ENCODE measurements at regions not wholly inside any gene's neighbourhood (a gene's known extent, or its start where the extent isn't known, plus 50 kb on each side); places are given as distances from the start of the nearest gene placed in this dataset.
A peak's percentile ranks its signal among the peaks of the same experiment; 100 is the strongest.

DNA sequence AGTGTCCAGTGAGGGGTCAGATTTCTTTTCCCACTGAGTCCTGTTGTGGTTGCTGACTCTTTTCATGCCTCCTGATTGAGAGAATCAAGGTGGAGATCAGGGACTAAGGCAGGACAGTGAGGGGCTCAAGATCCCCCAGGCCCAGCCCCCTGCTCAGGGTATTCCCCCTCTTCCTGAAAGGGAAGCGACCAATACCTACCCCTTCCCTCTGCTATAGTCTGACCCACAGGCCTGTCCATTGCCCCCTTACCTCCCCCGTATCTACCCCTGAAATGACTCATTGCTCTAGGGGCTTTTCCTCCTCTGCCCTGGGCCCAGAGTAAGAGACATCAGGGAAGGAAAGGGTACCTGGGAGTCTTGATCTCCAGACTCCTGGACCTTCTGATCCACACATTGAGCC is 1320.5 kb downstream of the UQCRFS1 start:
- no CpG with 5 or more reads among the region's 2 CpGs for WGBS, 10 experiments
- in situ Hi-C loops (cut with MboI; ENCODE audit: low pct_unique_long_range_greater_than_20kb in 2 of 9, low sequenced_read_pairs in 9 of 9, unreplicated experiment in 9 of 9) = no loop called here
- ATAC-seq (replicated peaks in 6 of 8) = no peak
- Histone ChIP-seq H3K4me3 (no peak overlapping the region), H3K27ac (no peak overlapping the region), H3K4me1 (replicated peaks in 1 of 2) (no peaks in the 10 kb centered on the region)

- H3K4me1 ChIP-seq (replicated peaks in 1 of 2) = no peaks in the 10 kb centered on the region
- no peak overlapping the region for H3K4me3 ChIP-seq
- ATAC-seq (replicated peaks in 6 of 8) = no peak
- H3K27ac ChIP-seq = no peak overlapping the region
- 0 to 80% (median 30%) methylated on average over 1 to 2 of the region's 4 CpGs; no CpG with 5 or more reads in 2 of the 10 experiments for WGBS, 10 experiments
- in situ Hi-C loops (cut with MboI; ENCODE audit: low pct_unique_long_range_greater_than_20kb in 2 of 9, low sequenced_read_pairs in 9 of 9, unreplicated experiment in 9 of 9) = no loop called here
These were observed 1321.5 kb downstream of the UQCRFS1 start for GRCh38 chr19:27891411-27891810.

DNA sequence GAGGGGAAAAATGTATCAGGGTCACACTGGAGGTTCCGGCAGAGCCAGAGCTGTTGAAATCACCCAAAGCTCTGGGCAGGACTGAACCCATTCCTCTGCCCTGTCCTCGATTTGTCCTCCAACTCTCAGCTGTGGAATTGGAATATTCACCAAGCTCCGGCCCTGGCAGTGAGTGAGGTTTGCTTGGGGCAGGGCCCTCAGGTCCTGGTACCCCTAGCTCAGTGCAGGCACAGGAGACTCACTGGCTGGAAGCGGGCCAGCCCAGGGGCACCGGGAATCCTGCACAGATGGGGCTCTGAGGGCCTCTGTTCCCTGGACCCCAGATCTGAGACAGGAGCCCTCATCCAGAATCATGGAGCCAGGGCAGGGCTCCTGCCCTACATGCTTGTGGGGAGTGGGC is 1322.3 kb downstream of the UQCRFS1 start:
- in situ Hi-C loops (cut with MboI; ENCODE audit: low pct_unique_long_range_greater_than_20kb in 2 of 9, low sequenced_read_pairs in 9 of 9, unreplicated experiment in 9 of 9) = no loop called here
- H3K4me3 ChIP-seq = no peak overlapping the region
- 0 to 72% (median 0%) methylated on average over 1 to 3 of the region's 5 CpGs; no CpG with 5 or more reads in 5 of the 10 experiments for WGBS, 10 experiments
- peaks cover 0 to 1% of the 10 kb centered on the region in 2 donors for H3K4me1 ChIP-seq (replicated peaks in 1 of 2)
- no peak for ATAC-seq (replicated peaks in 6 of 8)
- no peak overlapping the region for H3K27ac ChIP-seq

- WGBS, 10 experiments = 0 to 93% (median 46%) methylated on average over 1 to 3 of the region's 3 CpGs; no CpG with 5 or more reads in 5 of the 10 experiments
- Histone ChIP-seq H3K27ac (no peak overlapping the region), H3K4me1 (replicated peaks in 1 of 2) (peaks cover 0 to 3% of the 10 kb centered on the region in 2 donors), H3K4me3 (no peak overlapping the region)
- in situ Hi-C loops (cut with MboI; ENCODE audit: low pct_unique_long_range_greater_than_20kb in 2 of 9, low sequenced_read_pairs in 9 of 9, unreplicated experiment in 9 of 9) = no loop called here
- ATAC-seq (replicated peaks in 6 of 8) = no peak
These were observed 1322.7 kb downstream of the UQCRFS1 start for GRCh38 chr19:27890206-27890605.

- in situ Hi-C loops (cut with MboI; ENCODE audit: low pct_unique_long_range_greater_than_20kb in 2 of 9, low sequenced_read_pairs in 9 of 9, unreplicated experiment in 9 of 9) = no loop called here
- H3K4me1 ChIP-seq (replicated peaks in 1 of 2) = peaks cover 0 to 3% of the 10 kb centered on the region in 2 donors
- 28 to 92% (median 73%) methylated on average over 2 to 3 of the region's 3 CpGs; no CpG with 5 or more reads in 4 of the 10 experiments for WGBS, 10 experiments
- no peak overlapping the region for H3K27ac ChIP-seq
- ATAC-seq (replicated peaks in 6 of 8) = no peak
- H3K4me3 ChIP-seq = no peak overlapping the region
These were observed 1323.8 kb downstream of the UQCRFS1 start for GRCh38 chr19:27889156-27889555.

GRCh38 chr19:27887946-27888345 is 1325.0 kb downstream of the UQCRFS1 start:
- WGBS, 10 experiments = 100% methylated on average over 1 of the region's 2 CpGs; no CpG with 5 or more reads in 9 of the 10 experiments
- H3K27ac ChIP-seq = no peak overlapping the region
- no peak for ATAC-seq (replicated peaks in 6 of 8)
- H3K4me1 ChIP-seq (replicated peaks in 1 of 2) = peaks cover 0 to 3% of the 10 kb centered on the region in 2 donors
- H3K4me3 ChIP-seq = no peak overlapping the region
- in situ Hi-C loops (cut with MboI; ENCODE audit: low pct_unique_long_range_greater_than_20kb in 2 of 9, low sequenced_read_pairs in 9 of 9, unreplicated experiment in 9 of 9) = no loop called here

- WGBS, 10 experiments = 16 to 100% (median 64%) methylated on average over 1 to 7 of the region's 7 CpGs; no CpG with 5 or more reads in 3 of the 10 experiments
- no peak overlapping the region for H3K4me3 ChIP-seq
- H3K27ac ChIP-seq = no peak overlapping the region
- H3K4me1 ChIP-seq (replicated peaks in 1 of 2) = peaks cover 0 to 3% of the 10 kb centered on the region in 2 donors
- ATAC-seq (replicated peaks in 6 of 8) = peak in 3 of 8 experiments; percentile 42 to 61 (median 58)
- in situ Hi-C loops (cut with MboI; ENCODE audit: low pct_unique_long_range_greater_than_20kb in 2 of 9, low sequenced_read_pairs in 9 of 9, unreplicated experiment in 9 of 9) = no loop called here
These were observed 1327.6 kb downstream of the UQCRFS1 start for GRCh38 chr19:27885359-27885758.

- no peak overlapping the region for H3K4me3 ChIP-seq
- no peak overlapping the region for H3K27ac ChIP-seq
- 0 to 100% (median 75%) methylated on average over 1 to 2 of the region's 2 CpGs; no CpG with 5 or more reads in 4 of the 10 experiments for WGBS, 10 experiments
- H3K4me1 ChIP-seq (replicated peaks in 1 of 2) = peaks cover 0 to 3% of the 10 kb centered on the region in 2 donors
- ATAC-seq (replicated peaks in 6 of 8) = no peak
- in situ Hi-C loops (cut with MboI; ENCODE audit: low pct_unique_long_range_greater_than_20kb in 2 of 9, low sequenced_read_pairs in 9 of 9, unreplicated experiment in 9 of 9) = no loop called here
These were observed 1328.6 kb downstream of the UQCRFS1 start for GRCh38 chr19:27884376-27884775.

DNA sequence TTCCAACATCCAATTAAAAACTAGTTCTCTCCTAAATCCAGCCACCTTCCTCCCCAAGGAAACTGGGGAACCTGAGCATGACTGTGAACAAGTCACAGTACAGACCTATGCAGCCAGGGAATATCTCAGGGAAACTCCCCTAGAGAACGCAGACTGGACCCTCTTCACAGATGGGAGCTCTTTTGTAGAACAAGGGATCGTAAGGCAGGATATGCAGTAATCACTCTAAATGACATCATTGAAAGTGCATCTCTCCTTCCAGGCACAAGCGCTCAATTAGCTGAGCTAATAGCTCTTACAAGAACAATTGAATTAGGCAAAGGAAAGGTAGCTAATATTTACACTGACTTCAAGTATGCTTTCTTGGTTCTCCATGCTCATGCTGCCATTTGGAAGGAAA is 1331.7 kb downstream of the UQCRFS1 start:
- H3K4me3 ChIP-seq = no peak overlapping the region
- no peak for ATAC-seq (replicated peaks in 6 of 8)
- peaks cover 0 to 3% of the 10 kb centered on the region in 2 donors for H3K4me1 ChIP-seq (replicated peaks in 1 of 2)
- H3K27ac ChIP-seq = no peak overlapping the region
- in situ Hi-C loops (cut with MboI; ENCODE audit: low pct_unique_long_range_greater_than_20kb in 2 of 9, low sequenced_read_pairs in 9 of 9, unreplicated experiment in 9 of 9) = no loop called here
- 20 to 93% (median 79%) methylated on average over 1 to 3 of the region's 3 CpGs; no CpG with 5 or more reads in 3 of the 10 experiments for WGBS, 10 experiments

GRCh38 chr19:27876976-27877512 is 1335.9 kb downstream of the UQCRFS1 start:
- Histone ChIP-seq H3K4me1 (replicated peaks in 1 of 2) (no peaks in the 10 kb centered on the region), H3K4me3 (no peak overlapping the region), H3K27ac (no peak overlapping the region)
- in situ Hi-C loops (cut with MboI; ENCODE audit: low pct_unique_long_range_greater_than_20kb in 2 of 9, low sequenced_read_pairs in 9 of 9, unreplicated experiment in 9 of 9) = no loop called here
- peak in 3 of 8 experiments; percentile 53 to 70 (median 65) for ATAC-seq (replicated peaks in 6 of 8)
- 18 to 57% (median 46%) methylated on average over 3 to 6 of the region's 6 CpGs; no CpG with 5 or more reads in 2 of the 10 experiments for WGBS, 10 experiments

DNA sequence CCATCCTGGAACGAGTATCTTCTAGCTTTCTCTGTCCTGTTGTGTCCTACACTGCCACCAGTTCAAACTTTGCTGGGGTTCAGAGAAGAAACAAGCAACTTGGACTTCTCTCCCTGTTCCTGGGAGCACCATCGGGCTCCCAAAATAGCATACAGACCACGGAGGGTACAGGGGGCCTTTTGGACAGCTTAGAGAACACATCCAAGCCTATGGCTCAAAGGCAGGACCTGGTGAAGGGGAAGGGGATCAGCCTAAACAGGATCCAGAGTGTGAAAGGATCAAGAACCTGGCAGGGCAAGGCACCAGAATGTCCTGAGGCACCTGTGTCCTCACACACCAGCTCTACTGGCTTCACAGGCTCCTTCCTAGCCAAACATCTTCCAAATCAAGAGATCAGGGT is 1336.5 kb downstream of the UQCRFS1 start:
- Histone ChIP-seq H3K4me3 (no peak overlapping the region), H3K27ac (no peak overlapping the region), H3K4me1 (replicated peaks in 1 of 2) (no peaks in the 10 kb centered on the region)
- in situ Hi-C loops (cut with MboI; ENCODE audit: low pct_unique_long_range_greater_than_20kb in 2 of 9, low sequenced_read_pairs in 9 of 9, unreplicated experiment in 9 of 9) = no loop called here
- 0 to 70% (median 25%) methylated on average over 1 to 3 of the region's 3 CpGs; no CpG with 5 or more reads in 4 of the 10 experiments for WGBS, 10 experiments
- no peak for ATAC-seq (replicated peaks in 6 of 8)

DNA sequence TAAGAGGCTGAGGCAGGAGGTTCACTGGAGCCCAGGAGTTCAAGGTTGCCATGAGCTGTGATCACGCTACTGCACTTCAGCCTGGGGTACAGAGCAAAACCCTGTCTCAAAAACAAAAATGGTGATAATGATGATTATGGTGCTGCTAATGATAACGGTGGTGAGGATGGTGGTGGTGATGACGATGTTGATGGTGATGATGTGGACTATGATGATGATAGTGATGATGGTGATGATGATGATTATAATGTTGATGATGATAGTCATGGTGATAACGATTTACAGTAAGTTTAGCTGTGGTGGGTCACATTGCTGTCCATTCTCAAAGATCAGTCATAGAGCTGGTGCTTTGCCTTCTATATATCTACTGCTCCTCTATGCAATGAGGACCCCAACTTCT is 1340.6 kb downstream of the UQCRFS1 start:
- no peak for ATAC-seq (replicated peaks in 6 of 8)
- Histone ChIP-seq H3K4me1 (replicated peaks in 1 of 2) (no peaks in the 10 kb centered on the region), H3K4me3 (no peak overlapping the region), H3K27ac (no peak overlapping the region)
- WGBS, 10 experiments = 0 to 100% (median 52%) methylated on average over 1 to 3 of the region's 4 CpGs; no CpG with 5 or more reads in 1 of the 10 experiments
- in situ Hi-C loops (cut with MboI; ENCODE audit: low pct_unique_long_range_greater_than_20kb in 2 of 9, low sequenced_read_pairs in 9 of 9, unreplicated experiment in 9 of 9) = no loop called here

DNA sequence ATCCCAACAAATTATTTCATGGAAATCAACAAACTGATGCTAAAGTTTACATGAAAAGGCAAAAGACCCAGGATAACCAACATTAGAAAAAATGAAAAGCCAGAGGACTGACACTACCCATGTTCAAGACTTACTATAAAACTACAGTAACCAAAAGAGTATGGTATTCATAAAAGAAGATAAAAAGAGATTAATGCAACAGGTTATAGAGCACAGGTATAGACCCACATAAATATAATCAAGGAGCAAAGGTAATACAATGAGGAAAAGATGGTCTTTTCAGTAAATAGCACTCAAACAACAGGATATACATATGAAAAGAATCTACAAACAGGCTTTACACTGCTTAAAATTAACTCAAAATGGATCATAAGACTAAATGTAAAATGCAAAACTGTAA is 1342.7 kb downstream of the UQCRFS1 start:
- Histone ChIP-seq H3K4me3 (no peak overlapping the region), H3K4me1 (replicated peaks in 1 of 2) (no peaks in the 10 kb centered on the region), H3K27ac (no peak overlapping the region)
- in situ Hi-C loops (cut with MboI; ENCODE audit: low pct_unique_long_range_greater_than_20kb in 2 of 9, low sequenced_read_pairs in 9 of 9, unreplicated experiment in 9 of 9) = no loop called here
- no peak for ATAC-seq (replicated peaks in 6 of 8)

- peak in 2 of 8 experiments; percentile 56 to 59 for ATAC-seq (replicated peaks in 6 of 8)
- Histone ChIP-seq H3K27ac (no peak overlapping the region), H3K4me3 (no peak overlapping the region), H3K4me1 (replicated peaks in 1 of 2) (no peaks in the 10 kb centered on the region)
- in situ Hi-C loops (cut with MboI; ENCODE audit: low pct_unique_long_range_greater_than_20kb in 2 of 9, low sequenced_read_pairs in 9 of 9, unreplicated experiment in 9 of 9) = no loop called here
These were observed 1344.9 kb downstream of the UQCRFS1 start for GRCh38 chr19:27868007-27868406.

Data from motor neuron (in vitro differentiated cells).